H1 (cell line): ENCODE measurements at regions not wholly inside any gene's neighbourhood (a gene's known extent, or its start where the extent isn't known, plus 50 kb on each side); places are given as distances from the start of the nearest gene placed in this dataset.

Source experiments
- BCL11A ChIP-seq, 2 experiments: IDR thresholded peaks; one replicate each; pipeline ENCODE4 v1.6.1; 2011; ENCODE audit warnings: low read depth in 2 of 2, low read length in 2 of 2, mild to moderate bottlenecking in 2 of 2
- CEBPB ChIP-seq: IDR thresholded peaks from 2 replicates; pipeline ENCODE4 v1.6.1; 2012; ENCODE audit warnings: low read depth, low read length
- CTCF ChIP-seq, 3 experiments: IDR thresholded peaks; 1 replicate in 2 of 3; 2 replicates in 1 of 3; pipeline versions ENCODE4 v1.5.1 to v1.6.1; 2011; ENCODE audit warnings: low read length in 3 of 3, mild to moderate bottlenecking in 3 of 3, inconsistent platforms in 2 of 3, low read depth in 1 of 3, moderate library complexity in 1 of 3; ENCODE audit not compliant: insufficient read depth in 1 of 3; ENCODE audit errors: control extremely low read depth in 1 of 3
- EP300 ChIP-seq, 2 experiments: IDR thresholded peaks; 1 replicate in 1 of 2; 2 replicates in 1 of 2; pipeline ENCODE4 v1.6.1; 2011 to 2012; ENCODE audit warnings: low read depth in 2 of 2, low read length in 2 of 2, mild to moderate bottlenecking in 2 of 2, borderline replicate concordance in 1 of 2, inconsistent platforms in 1 of 2, moderate library complexity in 1 of 2
- EZH2 ChIP-seq: fragments of 200-600 bp; sonication (generic); IDR thresholded peaks from 2 replicates; pipeline ENCODE4 v1.7.1; 2012; ENCODE audit warnings: low read depth, mild to moderate bottlenecking, moderate library complexity, low read length, inconsistent platforms; ENCODE audit not compliant: severe bottlenecking
- JUND ChIP-seq: IDR thresholded peaks from 2 replicates; pipeline ENCODE4 v1.6.1; 2011; ENCODE audit warnings: mild to moderate bottlenecking, improper control_type of control experiment, low read length
- POLR2A ChIP-seq, 2 experiments: IDR thresholded peaks; 1 replicate in 1 of 2; 2 replicates in 1 of 2; pipeline ENCODE4 v1.6.1; 2011; ENCODE audit warnings: low read depth in 2 of 2, low read length in 2 of 2, mild to moderate bottlenecking in 2 of 2; ENCODE audit errors: control extremely low read depth in 1 of 2
- RBBP5 ChIP-seq: IDR thresholded peaks from 2 replicates; pipeline ENCODE4 v1.7.1; 2012; ENCODE audit warnings: low read depth, mild to moderate bottlenecking, inconsistent platforms, low read length, moderate library complexity, borderline replicate concordance
- SP1 ChIP-seq: IDR thresholded peaks from 2 replicates; pipeline ENCODE4 v1.6.1; 2011; ENCODE audit warnings: low read depth, low read length
- SRF ChIP-seq: IDR thresholded peaks from 2 replicates; pipeline ENCODE4 v1.6.1; 2011; ENCODE audit warnings: mild to moderate bottlenecking, low read depth, low read length, moderate library complexity
- TAF7 ChIP-seq: optimal IDR thresholded peaks from 2 replicates; pipeline ENCODE3; 2011; ENCODE audit warnings: low read depth, mild to moderate bottlenecking, inconsistent platforms, low read length, moderate library complexity, borderline replicate concordance
- ZNF274 ChIP-seq: IDR thresholded peaks from 2 replicates; pipeline ENCODE4 v1.7.0; 2012; ENCODE audit warnings: low read length, borderline replicate concordance; ENCODE audit errors: extremely low read depth

GRCh38 chr5:20229303-20230005 lies 241.5 kb upstream of the CDH18 start:
- no peak for TF ChIP-seq SRF
- TF ChIP-seq CTCF (IDR thresholded peaks at IDR 0.05; ENCODE audit: control extremely low read depth in 1 of 3, insufficient read depth in 1 of 3, low read depth in 1 of 3, low read length in 3 of 3), result no peak
- TF ChIP-seq RBBP5, result no peak
- no peak for TF ChIP-seq ZNF274
- TF ChIP-seq CEBPB, result no peak
- no peak for TF ChIP-seq JUND
- no peak for TF ChIP-seq BCL11A (IDR thresholded peaks at IDR 0.05; ENCODE audit: low read depth in 2 of 2, low read length in 2 of 2)
- TF ChIP-seq SP1, result no peak
- no peak for TF ChIP-seq POLR2A (IDR thresholded peaks at IDR 0.05; ENCODE audit: control extremely low read depth in 1 of 2, low read depth in 2 of 2, low read length in 2 of 2)
- TF ChIP-seq TAF7, result no peak
- TF ChIP-seq EP300 (IDR thresholded peaks at IDR 0.05; ENCODE audit: borderline replicate concordance in 1 of 2, low read depth in 2 of 2, low read length in 2 of 2), result no peak
- TF ChIP-seq EZH2, result no peak
